HepG2 (cell line): ENCODE measurements at regions not wholly inside any gene's neighbourhood (a gene's known extent, or its start where the extent isn't known, plus 50 kb on each side); places are given as distances from the start of the nearest gene placed in this dataset.

ENCODE experiments used
- ATAC-seq: fragments of 200-7000 bp; cut with Tn5 transposase; 3 replicates; pipeline ENCODE4 v1.9.1; 2020; ENCODE audit warnings: mild to moderate bottlenecking, moderate library complexity
- BruUV-seq: library from RNA; stranded (reverse); fragments of 400-500 nt; replicated peaks from 2 replicates; lab custom pipeline; 2021; lab: Mats Ljungman, UMichigan
- CTCF ChIA-PET: fragments of 300-600 bp; formaldehyde crosslinking; extraction: SDS; loops from one replicate; lab custom pipeline; 2021; ENCODE audit warnings: low total read pairs, inconsistent platforms, low intra/inter-chr PET ratio; lab: Yijun Ruan, JAX
- POLR2A ChIA-PET: fragments of 350-600 bp; sonication (Branson Sonifier 250); formaldehyde crosslinking; loops from one replicate; lab custom pipeline; 2020; ENCODE audit warnings: antibody characterized with exemption, inconsistent platforms; lab: Yijun Ruan, JAX
- DNase-seq: peaks from one replicate; pipeline ENCODE4 v3.0.0-alpha.2; 2015; ENCODE audit warnings: low spot score
- FAIRE-seq: peaks from 3 replicates; lab custom pipeline; 2011; peaks lifted over from hg19 to GRCh38; lab: Jason Lieb, UNC
- H2AFZ ChIP-seq: one replicate; pipeline ENCODE4 v1.6.1; 2011; ENCODE audit warnings: low read length, inconsistent platforms
- H3K27ac ChIP-seq: fragments of 300-600 bp; 3 replicates; pipeline ENCODE4 v1.8.0; 2011; ENCODE audit warnings: mixed run types, mild to moderate bottlenecking, mixed read lengths, low read length, inconsistent platforms; ENCODE audit not compliant: insufficient read depth; ENCODE audit errors: extremely low read length
- H3K27me3 ChIP-seq, 2 experiments: fragments of 200-600 bp in 1 of 2; 2 replicates in 1 of 2; 3 replicates in 1 of 2; pipeline versions ENCODE4 v1.6.0 to v1.8.0; 2011; ENCODE audit warnings: low read length in 2 of 2, mild to moderate bottlenecking in 2 of 2, moderate library complexity in 2 of 2, inconsistent platforms in 1 of 2; ENCODE audit not compliant: insufficient read depth in 2 of 2, control insufficient read depth in 1 of 2
- H3K36me3 ChIP-seq, 2 experiments: fragments of 200-600 bp in 1 of 2; replicated peaks in 1 of 2; 2 replicates in 1 of 2; 3 replicates in 1 of 2; pipeline versions ENCODE4 v1.5.1 to v1.8.0; 2011; ENCODE audit warnings: low read length in 2 of 2, inconsistent platforms in 1 of 2; ENCODE audit not compliant: insufficient read depth in 2 of 2, control insufficient read depth in 1 of 2
- H3K4me1 ChIP-seq: 2 replicates; pipeline ENCODE4 v1.5.1; 2012; ENCODE audit warnings: low read length, inconsistent platforms; ENCODE audit not compliant: insufficient read depth
- H3K4me2 ChIP-seq: 2 replicates; pipeline ENCODE4 v1.6.0; 2011; ENCODE audit warnings: low read depth, low read length, inconsistent platforms
- H3K4me3 ChIP-seq, 3 experiments: fragments of 200-600 bp in 1 of 3; sonication (generic), shearing (Covaris generic) in 1 of 3; replicated peaks in 1 of 3; 2 replicates each; pipeline ENCODE4 v1.5.1; 2011 to 2016; ENCODE audit warnings: low read length in 3 of 3, inconsistent platforms in 2 of 3, low read depth in 2 of 3, mild to moderate bottlenecking in 2 of 3, control low read depth in 1 of 3, mixed read lengths in 1 of 3; ENCODE audit not compliant: insufficient read depth in 1 of 3
- H3K79me2 ChIP-seq: one replicate; pipeline ENCODE4 v1.6.1; 2011; ENCODE audit warnings: low read length, inconsistent platforms; ENCODE audit not compliant: insufficient read depth
- H3K9ac ChIP-seq: 2 replicates; pipeline ENCODE4 v1.6.0; 2011; ENCODE audit warnings: mild to moderate bottlenecking, low read depth, low read length, inconsistent platforms; ENCODE audit not compliant: insufficient read depth
- H3K9me3 ChIP-seq: 2 replicates; pipeline ENCODE4 v1.5.1; 2012; ENCODE audit warnings: mild to moderate bottlenecking, low read length
- H4K20me1 ChIP-seq: 2 replicates; pipeline ENCODE4 v1.6.0; 2011; ENCODE audit warnings: inconsistent platforms, mild to moderate bottlenecking, low read length, moderate library complexity; ENCODE audit not compliant: insufficient read depth
- ARID3A ChIP-seq: IDR thresholded peaks from 2 replicates; pipeline ENCODE4 v1.6.1; 2012; ENCODE audit warnings: low read depth, low read length, improper control_type of control experiment
- BATF2 ChIP-seq: sonication (generic); formaldehyde crosslinking; IDR thresholded peaks from 2 replicates; pipeline ENCODE4 v1.8.0; 2022; ENCODE audit warnings: mild to moderate bottlenecking, missing genetic modification reagents, moderate library complexity
- MTF2 ChIP-seq: sonication (generic); formaldehyde crosslinking; IDR thresholded peaks from 2 replicates; pipeline ENCODE4 v1.5.0; 2020; ENCODE audit warnings: missing genetic modification reagents, borderline replicate concordance
- NRL ChIP-seq: sonication (generic); formaldehyde crosslinking; IDR thresholded peaks from 2 replicates; pipeline ENCODE4 v1.5.0; 2020; ENCODE audit warnings: missing genetic modification reagents, mild to moderate bottlenecking, moderate library complexity, borderline replicate concordance
- RFXANK ChIP-seq: IDR thresholded peaks from 2 replicates; pipeline ENCODE4 v1.6.1; 2016
- SIX4 ChIP-seq: sonication (generic); formaldehyde crosslinking; IDR thresholded peaks from 2 replicates; pipeline ENCODE4 v1.4.0; 2020; ENCODE audit warnings: missing genetic modification reagents
- TBP ChIP-seq: sonication (generic); formaldehyde crosslinking; IDR thresholded peaks from 2 replicates; pipeline ENCODE4 v1.5.0; 2020; ENCODE audit warnings: missing genetic modification reagents
- TCF7L2 ChIP-seq: IDR thresholded peaks from 2 replicates; pipeline ENCODE4 v1.6.1; 2011; ENCODE audit warnings: mild to moderate bottlenecking, low read depth, low read length, moderate library complexity
- TFE3 ChIP-seq: IDR thresholded peaks from 2 replicates; pipeline ENCODE4 v1.6.1; 2016
- ZNF235 ChIP-seq: sonication (generic); formaldehyde crosslinking; IDR thresholded peaks from 2 replicates; pipeline ENCODE4 v1.8.1; 2023; ENCODE audit warnings: mild to moderate bottlenecking, missing genetic modification reagents, borderline replicate concordance
- ZNF75D ChIP-seq: sonication (generic); formaldehyde crosslinking; IDR thresholded peaks from 2 replicates; pipeline ENCODE4 v1.8.1; 2023; ENCODE audit warnings: missing genetic modification reagents, mild to moderate bottlenecking, borderline replicate concordance
- WGBS: methylation state at CpG from one replicate; pipeline ENCODE4 v1.1.6; 2017; ENCODE audit warnings: low lambda C conversion rate; 5-methylcytosine and 5-hydroxymethylcytosine counted together
- in situ Hi-C: cut with HindIII; loops from 2 replicates; pipeline ENCODE4 v1.10.0; 2017; ENCODE audit warnings: low pct_unique_long_range_greater_than_20kb; ENCODE audit not compliant: extremely low pct_ligation_motif_present
- intact Hi-C: fragments of 100-400 bp; cut with micrococcal nuclease; formaldehyde crosslinking; loops from one replicate; pipeline ENCODE4 v1.10.0; 2022; ENCODE audit not compliant: unreplicated experiment
- TF ChIP-seq, protein P1 (sequence below): sonication (generic); formaldehyde crosslinking; IDR thresholded peaks from 2 replicates; pipeline ENCODE4 v1.5.0; 2020; ENCODE audit warnings: missing genetic modification reagents
- TF ChIP-seq, protein P2 (sequence below): sonication (generic); formaldehyde crosslinking; conservative IDR thresholded peaks from 2 replicates; pipeline ENCODE4 v1.4.0; 2020; ENCODE audit warnings: missing genetic modification reagents

GRCh38 chr6:6734479-6735465 lies 146.3 kb downstream of the LY86 start:
- H3K27ac ChIP-seq, result no peak overlapping the region
- H3K9ac ChIP-seq, result no peak overlapping the region
- H3K4me3 ChIP-seq, result no peak overlapping the region
- H2AFZ ChIP-seq, result no peak overlapping the region
- ChIA-PET CTCF (no interaction called here), POLR2A (no interaction called here)
- H4K20me1 ChIP-seq, result no peaks in the 10 kb centered on the region
- no TSS peak for BruUV-seq
- no peaks in the 10 kb centered on the region for H3K9me3 ChIP-seq
- intact Hi-C loops, result no loop called here
- ATAC-seq, result no peak; the same call in 2 of the 3 replicates
- H3K79me2 ChIP-seq, result no peaks in the 10 kb centered on the region
- WGBS, result 32% methylated on average over 16 of the region's 16 CpGs
- H3K36me3 ChIP-seq, result no peaks in the 10 kb centered on the region
- H3K27me3 ChIP-seq, result peaks cover 3 to 14% of the 10 kb centered on the region in 2 experiments; a peak in 3 of 5 replicates
- no peak overlapping the region for H3K4me2 ChIP-seq
- no peaks in the 10 kb centered on the region for H3K4me1 ChIP-seq
- no peak for FAIRE-seq
- no peak for DNase-seq
- TF ChIP-seq RFXANK (CRISPR knock-in tag) (no peak), TFE3 (CRISPR knock-in tag) (no peak), TCF7L2 (no peak), MTF2 (CRISPR knock-in tag) (no peak), BATF2 (CRISPR knock-in tag) (no peak), NRL (CRISPR knock-in tag) (no peak), ARID3A (no peak), SIX4 (no peak), ZNF235 (no peak), ZNF75D (CRISPR knock-in tag) (no peak), TBP (CRISPR knock-in tag) (no peak)
- TF ChIP-seq, protein P1, sequence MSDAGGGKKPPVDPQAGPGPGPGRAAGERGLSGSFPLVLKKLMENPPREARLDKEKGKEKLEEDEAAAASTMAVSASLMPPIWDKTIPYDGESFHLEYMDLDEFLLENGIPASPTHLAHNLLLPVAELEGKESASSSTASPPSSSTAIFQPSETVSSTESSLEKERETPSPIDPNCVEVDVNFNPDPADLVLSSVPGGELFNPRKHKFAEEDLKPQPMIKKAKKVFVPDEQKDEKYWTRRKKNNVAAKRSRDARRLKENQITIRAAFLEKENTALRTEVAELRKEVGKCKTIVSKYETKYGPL (CRISPR knock-in tag), result no peak
- TF ChIP-seq, protein P2, sequence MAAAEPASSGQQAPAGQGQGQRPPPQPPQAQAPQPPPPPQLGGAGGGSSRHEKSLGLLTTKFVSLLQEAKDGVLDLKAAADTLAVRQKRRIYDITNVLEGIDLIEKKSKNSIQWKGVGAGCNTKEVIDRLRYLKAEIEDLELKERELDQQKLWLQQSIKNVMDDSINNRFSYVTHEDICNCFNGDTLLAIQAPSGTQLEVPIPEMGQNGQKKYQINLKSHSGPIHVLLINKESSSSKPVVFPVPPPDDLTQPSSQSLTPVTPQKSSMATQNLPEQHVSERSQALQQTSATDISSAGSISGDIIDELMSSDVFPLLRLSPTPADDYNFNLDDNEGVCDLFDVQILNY (CRISPR knock-in tag), result no peak
- TF ChIP-seq, all 625 proteins: peak for 0
- in situ Hi-C loops, result no loop called here
